Occipital lobe (tissue), 1 donor: ENCODE measurements at regions not wholly inside any gene's neighbourhood (a gene's known extent, or its start where the extent isn't known, plus 50 kb on each side); places are given as distances from the start of the nearest gene placed in this dataset.
"Not testable (repeated sequence)": the region's sequence is repeated elsewhere in the genome, so short reads cannot be mapped to it uniquely, and the experiment has no call there.

Experiments
- DNase-seq: peaks from one replicate; lab custom pipeline; 2025; lab: John Stamatoyannopoulos, UW

GRCh38 chr3:20560446-20560845 is 374.4 kb upstream of the SGO1 start:
- not testable (repeated sequence) for DNase-seq

DNA sequence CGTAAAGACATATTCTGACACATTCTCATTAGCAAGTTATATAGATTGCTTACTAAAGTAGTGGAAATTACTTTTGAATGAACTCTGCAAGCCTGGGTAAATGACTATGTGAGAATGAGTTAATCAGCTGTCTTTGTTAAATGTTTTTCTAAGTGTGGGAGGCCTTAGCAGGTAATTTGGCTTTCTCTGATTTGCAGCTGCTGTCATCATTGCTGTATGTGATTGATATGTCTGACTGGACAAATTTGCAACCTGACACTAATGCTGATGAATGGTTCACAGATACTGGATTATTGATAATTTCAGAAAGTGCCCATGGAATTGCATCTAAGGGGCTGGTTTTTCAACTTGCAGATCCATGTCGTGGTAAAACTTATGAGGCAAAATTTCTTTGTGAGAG is 372.2 kb upstream of the SGO1 start:
- DNase-seq, result no peak

DNA sequence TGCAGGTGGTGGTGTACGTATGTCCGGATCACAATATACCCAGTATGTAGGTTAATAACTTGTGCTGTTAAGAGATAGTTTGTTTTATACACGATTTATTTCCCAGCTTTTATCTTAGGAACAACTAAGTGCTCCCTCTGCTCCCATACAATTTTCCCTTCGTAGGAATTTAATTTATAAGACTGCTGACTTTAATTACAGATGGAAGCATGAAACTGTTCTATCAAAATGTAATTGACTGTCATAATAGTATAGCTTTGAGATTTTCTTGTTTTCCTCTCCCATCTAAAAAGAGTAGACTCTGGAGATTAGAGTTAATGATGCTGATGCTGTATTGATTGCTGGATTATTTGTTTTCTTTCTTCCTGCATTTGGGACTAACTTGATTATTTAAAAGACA is 370.7 kb upstream of the SGO1 start:
- DNase-seq, result no peak

- DNase-seq, result no peak
Observed at GRCh38 chr3:20552605-20553275, 366.7 kb upstream of the SGO1 start.

DNA sequence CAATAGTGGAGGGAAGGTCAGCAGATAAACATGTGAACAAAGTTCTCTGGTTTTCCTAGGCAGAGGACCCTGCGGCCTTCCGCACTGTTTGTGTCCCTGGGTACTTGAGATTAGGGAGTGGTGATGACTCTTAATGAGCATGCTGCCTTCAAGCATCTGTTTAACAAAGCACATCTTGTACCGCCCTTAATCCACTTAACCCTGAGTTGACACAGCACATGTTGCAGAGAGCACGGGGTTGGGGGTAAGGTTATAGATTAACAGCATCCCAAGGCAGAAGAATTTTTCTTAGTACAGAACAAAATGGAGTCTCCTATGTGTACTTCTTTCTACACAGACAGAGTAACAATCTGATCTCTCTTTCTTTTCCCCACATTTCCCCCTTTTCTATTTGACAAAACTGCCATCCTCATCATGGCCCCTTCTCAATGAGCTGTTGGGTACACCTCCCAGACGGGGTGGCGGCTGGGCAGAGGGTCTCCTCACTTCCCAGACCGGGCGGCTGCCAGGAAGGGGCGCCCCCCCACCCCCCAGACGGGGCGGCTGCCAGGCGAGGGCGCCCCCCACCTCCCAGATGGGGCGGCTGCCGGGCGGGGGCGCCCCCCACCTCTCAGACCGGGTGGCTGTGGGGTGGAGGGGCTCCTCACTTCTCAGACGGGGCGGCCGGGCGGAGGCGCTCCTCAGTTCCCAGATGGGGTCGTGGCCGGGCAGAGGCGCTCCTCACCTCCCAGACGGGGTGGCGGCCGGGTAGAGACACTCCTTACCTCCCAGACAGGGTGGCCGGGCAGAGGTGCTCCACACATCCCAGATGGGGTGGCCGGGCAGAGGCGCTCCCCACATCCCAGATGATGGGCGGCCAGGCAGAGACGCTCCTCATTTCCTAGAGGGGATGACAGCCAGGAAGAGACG is 361.6 kb upstream of the SGO1 start:
- not testable (repeated sequence) for DNase-seq

DNA sequence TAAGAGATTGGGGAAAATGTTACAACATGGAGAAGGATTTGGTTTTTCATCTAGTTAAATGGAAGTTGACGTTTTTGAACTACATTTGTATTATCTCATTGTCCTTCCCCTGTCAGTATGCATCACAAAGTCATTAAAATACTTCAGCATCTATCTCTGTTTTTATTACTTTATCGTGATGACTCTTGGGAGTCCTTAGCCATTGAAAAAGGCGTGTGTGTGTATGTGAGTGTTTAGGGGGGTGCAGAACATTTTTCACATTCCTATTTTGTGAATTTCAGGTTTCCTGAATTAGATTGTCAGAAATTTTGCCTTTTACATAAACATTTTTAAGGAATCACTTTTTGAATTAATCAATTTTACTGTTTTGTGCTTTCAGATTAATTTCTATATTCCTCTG is 360.6 kb upstream of the SGO1 start:
- no peak for DNase-seq

DNA sequence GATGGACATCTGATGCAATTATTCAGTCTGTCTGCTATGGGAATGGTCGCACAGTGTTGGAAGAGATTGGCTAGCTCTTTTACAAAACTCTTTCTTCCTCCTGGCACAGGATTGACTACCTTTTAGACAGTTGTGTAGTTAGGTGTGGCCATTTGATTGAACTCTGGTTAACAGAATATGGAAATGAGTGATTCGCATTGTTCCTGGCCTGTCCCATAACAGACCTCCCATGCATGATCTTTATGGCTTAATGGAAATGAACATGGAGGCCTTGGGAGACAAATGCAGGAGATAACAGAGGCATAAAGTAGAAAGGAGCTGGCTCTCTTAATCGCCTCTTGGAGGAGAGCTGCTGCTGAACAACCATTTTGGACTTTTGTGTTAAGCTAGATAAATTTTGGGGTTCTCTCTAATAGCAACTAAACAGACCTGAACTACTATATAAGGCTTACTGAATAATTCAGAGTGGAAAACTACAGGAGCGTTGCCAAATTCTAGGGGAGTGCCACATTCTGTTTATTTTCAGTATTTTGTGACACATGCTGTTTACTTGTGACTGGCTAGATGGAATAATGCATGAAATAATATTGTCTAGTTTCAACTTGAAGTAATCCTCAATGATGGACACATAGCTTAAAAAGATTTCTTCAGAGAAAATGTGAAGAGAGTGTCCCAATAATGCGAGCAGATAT is 357.7 kb upstream of the SGO1 start:
- DNase-seq, result no peak

GRCh38 chr3:20540066-20540465 is 354.1 kb upstream of the SGO1 start:
- no peak for DNase-seq

- no peak for DNase-seq
Observed at GRCh38 chr3:20539666-20540065, 353.7 kb upstream of the SGO1 start.

GRCh38 chr3:20537234-20537633 is 351.2 kb upstream of the SGO1 start:
- DNase-seq, result no peak

DNA sequence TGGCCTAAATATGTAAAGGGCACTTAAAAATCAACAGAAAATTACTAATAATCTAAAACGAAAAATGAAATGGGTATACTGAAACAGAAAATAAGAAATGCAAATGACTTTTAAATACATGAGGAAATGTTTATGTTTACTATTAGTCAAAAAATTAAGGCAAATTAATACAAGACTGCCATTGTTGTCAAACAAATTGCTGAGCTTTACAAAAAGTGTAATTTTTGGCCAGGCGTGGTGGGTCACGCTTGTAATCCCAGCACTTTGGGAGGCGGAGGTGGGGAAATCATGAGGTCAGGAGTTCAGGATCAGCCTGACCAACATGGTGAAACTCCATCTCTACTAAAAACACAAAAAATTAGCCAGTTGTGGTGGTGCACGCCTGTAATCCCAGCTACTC is 343.9 kb upstream of the SGO1 start:
- DNase-seq, result no peak

- DNase-seq, result no peak
Observed at GRCh38 chr3:20528180-20528770, 342.3 kb upstream of the SGO1 start.

DNA sequence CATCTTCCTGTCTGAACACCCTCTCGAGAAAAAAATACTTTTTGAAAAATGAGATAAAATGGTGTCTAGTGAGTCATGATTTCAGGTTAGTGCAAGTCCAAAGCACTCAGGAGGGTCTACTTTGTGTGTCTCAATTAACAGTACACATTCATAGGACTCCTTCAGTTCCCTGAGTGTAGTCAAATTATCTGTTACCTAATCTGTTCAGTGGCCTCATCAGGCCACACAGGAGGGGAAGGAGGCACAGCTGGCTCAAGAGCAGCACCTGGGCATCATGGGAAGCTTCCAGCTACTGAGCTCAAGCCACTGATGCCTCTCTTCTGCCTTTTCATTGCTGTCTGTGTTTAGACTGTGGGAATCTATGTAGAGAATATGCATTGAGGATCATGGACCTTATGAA is 341.4 kb upstream of the SGO1 start:
- no peak for DNase-seq

- no peak for DNase-seq
Observed at GRCh38 chr3:20524328-20524727, 338.3 kb upstream of the SGO1 start.

GRCh38 chr3:20523293-20523692 is 337.3 kb upstream of the SGO1 start:
- DNase-seq, result no peak

- not testable (repeated sequence) for DNase-seq
Observed at GRCh38 chr3:20517316-20517715, 331.3 kb upstream of the SGO1 start.

DNA sequence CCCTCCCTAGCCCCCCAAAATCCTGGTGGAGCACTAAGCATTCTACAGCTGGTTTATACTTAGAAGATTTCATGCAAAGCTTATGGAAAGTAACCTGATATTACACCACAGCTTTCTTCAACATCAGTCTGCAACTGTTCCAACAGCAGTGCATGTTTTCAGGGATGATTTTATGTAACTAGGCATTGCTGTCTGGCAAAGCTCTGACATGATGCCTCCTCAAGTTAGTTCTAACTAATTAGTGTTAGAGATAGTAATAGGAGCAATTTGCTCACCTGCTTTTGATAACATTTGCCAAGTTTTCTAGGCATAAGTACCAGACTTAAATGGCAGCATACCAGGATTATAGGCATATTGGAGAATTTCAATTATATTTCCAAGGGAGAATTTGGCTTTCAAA is 330.3 kb upstream of the SGO1 start:
- DNase-seq, result no peak

GRCh38 chr3:20515834-20516233 is 329.8 kb upstream of the SGO1 start:
- DNase-seq, result no peak

GRCh38 chr3:20511863-20512505 is 326.0 kb upstream of the SGO1 start:
- no peak for DNase-seq

GRCh38 chr3:20510396-20510795 is 324.4 kb upstream of the SGO1 start:
- no peak for DNase-seq

- DNase-seq, result no peak
Observed at GRCh38 chr3:20503394-20504082, 317.5 kb upstream of the SGO1 start.
